ENCODE measurements at regions not wholly inside any gene's neighbourhood (a gene's known extent, or its start where the extent isn't known, plus 50 kb on each side); places are given as distances from the start of the nearest gene placed in this dataset.

- WGBS, 2 experiments (ENCODE audit: insufficient coverage in 1 of 2, insufficient read length in 1 of 2): 86 to 98% methylated on average over 2 to 4 of the region's 4 CpGs
- no peak overlapping the region for H3K4me3 Mint-ChIP-seq
- Histone ChIP-seq H3K27me3 (ENCODE audit: control insufficient read depth, insufficient read depth, low read length, poor library complexity, severe bottlenecking) (no peaks in the 10 kb centered on the region), H3K9me3 (ENCODE audit: control insufficient read depth, low read length) (no peaks in the 10 kb centered on the region), H3K4me1 (ENCODE audit: control insufficient read depth, insufficient read depth, low read length) (no peaks in the 10 kb centered on the region), H3K4me3 (ENCODE audit: low read length) (no peak overlapping the region), H3K9ac (ENCODE audit: extremely low read depth, low read length, poor library complexity, severe bottlenecking) (no peak overlapping the region), H3K36me3 (ENCODE audit: control insufficient read depth, insufficient read depth, low read length) (no peaks in the 10 kb centered on the region), H3K27ac (ENCODE audit: low read depth, low read length) (no peak overlapping the region)
- peaks cover 2% of the 10 kb centered on the region for H3K9me3 Mint-ChIP-seq
- no peak for DNase-seq
- no peak for TF ChIP-seq CTCF (conservative IDR thresholded peaks at IDR 0.05)
- no peaks in the 10 kb centered on the region for H3K27me3 Mint-ChIP-seq (ENCODE audit: insufficient read depth)
- H3K36me3 Mint-ChIP-seq (ENCODE audit: low read depth): no peaks in the 10 kb centered on the region
- peaks cover 24% of the 10 kb centered on the region for H3K4me1 Mint-ChIP-seq
- H3K27ac Mint-ChIP-seq: no peak overlapping the region
These were observed 778.3 kb upstream of the LRRC4C start for GRCh38 chr11:42237701-42238235.

DNA sequence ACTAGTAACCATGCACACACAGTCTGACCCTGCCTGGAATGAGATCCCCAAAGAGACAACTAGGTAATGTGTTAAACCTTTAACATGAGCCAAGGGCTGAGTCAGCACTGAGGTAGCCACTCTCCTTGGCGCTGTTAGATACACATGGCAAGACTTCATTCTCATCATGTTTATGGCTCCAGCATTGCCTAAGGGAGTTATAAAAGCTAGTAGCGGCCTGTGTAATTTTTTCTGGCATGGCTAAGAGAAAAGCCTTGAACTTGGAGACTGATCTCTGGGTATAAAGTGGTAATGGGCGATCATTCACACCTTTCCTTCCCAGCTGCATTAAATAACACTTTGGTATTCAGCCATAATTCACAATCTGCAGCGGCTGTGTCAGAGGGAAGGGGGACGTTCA is 779.7 kb upstream of the LRRC4C start:
- H3K27ac ChIP-seq (ENCODE audit: low read depth, low read length): no peak overlapping the region
- Mint-ChIP-seq H3K4me1 (peaks cover 30% of the 10 kb centered on the region), H3K4me3 (no peak overlapping the region), H3K9me3 (peaks cover 2% of the 10 kb centered on the region), H3K27ac (no peak overlapping the region), H3K36me3 (ENCODE audit: low read depth) (no peaks in the 10 kb centered on the region), H3K27me3 (ENCODE audit: insufficient read depth) (no peaks in the 10 kb centered on the region)
- TF ChIP-seq CTCF (conservative IDR thresholded peaks at IDR 0.05): no peak
- WGBS, 2 experiments (ENCODE audit: insufficient coverage in 1 of 2, insufficient read length in 1 of 2): 89% methylated on average over 5 of the region's 5 CpGs; no CpG with 5 or more reads in 1 of the 2 experiments
- no peaks in the 10 kb centered on the region for H3K27me3 ChIP-seq (ENCODE audit: control insufficient read depth, insufficient read depth, low read length, poor library complexity, severe bottlenecking)
- DNase-seq: no peak
- H3K9me3 ChIP-seq (ENCODE audit: control insufficient read depth, low read length): no peaks in the 10 kb centered on the region
- H3K4me3 ChIP-seq (ENCODE audit: low read length): no peak overlapping the region
- H3K36me3 ChIP-seq (ENCODE audit: control insufficient read depth, insufficient read depth, low read length): no peaks in the 10 kb centered on the region
- H3K9ac ChIP-seq (ENCODE audit: extremely low read depth, low read length, poor library complexity, severe bottlenecking): no peak overlapping the region
- H3K4me1 ChIP-seq (ENCODE audit: control insufficient read depth, insufficient read depth, low read length): peaks cover 6% of the 10 kb centered on the region

GRCh38 chr11:42243385-42243784 is 783.9 kb upstream of the LRRC4C start:
- 50 to 53% methylated on average over 2 of the region's 2 CpGs for WGBS, 2 experiments (ENCODE audit: insufficient coverage in 1 of 2, insufficient read length in 1 of 2)
- Histone ChIP-seq H3K9me3 (ENCODE audit: control insufficient read depth, low read length) (no peaks in the 10 kb centered on the region), H3K36me3 (ENCODE audit: control insufficient read depth, insufficient read depth, low read length) (no peaks in the 10 kb centered on the region), H3K4me3 (ENCODE audit: low read length) (peak overlapping the region; percentile 19), H3K4me1 (ENCODE audit: control insufficient read depth, insufficient read depth, low read length) (peaks cover 12% of the 10 kb centered on the region), H3K27me3 (ENCODE audit: control insufficient read depth, insufficient read depth, low read length, poor library complexity, severe bottlenecking) (no peaks in the 10 kb centered on the region), H3K27ac (ENCODE audit: low read depth, low read length) (no peak overlapping the region), H3K9ac (ENCODE audit: extremely low read depth, low read length, poor library complexity, severe bottlenecking) (no peak overlapping the region)
- H3K27me3 Mint-ChIP-seq (ENCODE audit: insufficient read depth): no peaks in the 10 kb centered on the region
- H3K36me3 Mint-ChIP-seq (ENCODE audit: low read depth): no peaks in the 10 kb centered on the region
- H3K4me1 Mint-ChIP-seq: peaks cover 39% of the 10 kb centered on the region
- H3K4me3 Mint-ChIP-seq: no peak overlapping the region
- H3K9me3 Mint-ChIP-seq: no peaks in the 10 kb centered on the region
- TF ChIP-seq CTCF (conservative IDR thresholded peaks at IDR 0.05): no peak
- peak; percentile 54 for DNase-seq
- peak overlapping the region; percentile 75 for H3K27ac Mint-ChIP-seq
